H1 (cell line): ENCODE measurements at regions not wholly inside any gene's neighbourhood (a gene's known extent, or its start where the extent isn't known, plus 50 kb on each side); places are given as distances from the start of the nearest gene placed in this dataset.

ENCODE experiments used
- CTCF ChIA-PET: fragments of 300-600 bp; sonication (Branson Sonifier 250); formaldehyde crosslinking; loops from one replicate; lab custom pipeline; 2021; ENCODE audit not compliant: partially characterized antibody; lab: Charles Lee
- POLR2A ChIA-PET: fragments of 300-600 bp; sonication (Branson Sonifier 250); formaldehyde crosslinking; loops from one replicate; lab custom pipeline; 2021; ENCODE audit warnings: inconsistent platforms; ENCODE audit not compliant: partially characterized antibody; lab: Charles Lee
- DNase-seq, 2 experiments: peaks; one replicate each; pipeline versions ENCODE4 v3.0.0 to v3.0.0-alpha.2; 2010 to 2022; ENCODE audit warnings: low spot score in 2 of 2, low read depth in 1 of 2, mixed read lengths in 1 of 2
- FAIRE-seq: peaks from 2 replicates; lab custom pipeline; 2011; peaks lifted over from hg19 to GRCh38; lab: Jason Lieb, UNC
- H2AFZ ChIP-seq: 2 replicates; pipeline ENCODE4 v1.8.1; 2012; ENCODE audit warnings: low read length, inconsistent platforms
- H2AK5ac ChIP-seq: 2 replicates; pipeline ENCODE4 v1.6.1; 2013; ENCODE audit warnings: low read depth, low read length
- H2BK120ac ChIP-seq: replicated peaks from 2 replicates; pipeline ENCODE3; 2013; ENCODE audit warnings: low read depth, low read length, inconsistent platforms
- H2BK12ac ChIP-seq: 2 replicates; pipeline ENCODE4 v1.6.1; 2013; ENCODE audit warnings: low read depth, low read length
- H2BK15ac ChIP-seq: 2 replicates; pipeline ENCODE4 v1.6.1; 2013; ENCODE audit warnings: low read length
- H2BK20ac ChIP-seq: 2 replicates; pipeline ENCODE4 v1.6.1; 2013; ENCODE audit warnings: low read length
- H2BK5ac ChIP-seq: 2 replicates; pipeline ENCODE4 v1.6.1; 2013; ENCODE audit warnings: low read depth, low read length
- H3K14ac ChIP-seq: 2 replicates; pipeline ENCODE4 v1.6.1; 2013; ENCODE audit warnings: inconsistent platforms; ENCODE audit not compliant: insufficient read length
- H3K18ac ChIP-seq: 2 replicates; pipeline ENCODE4 v1.6.1; 2013; ENCODE audit warnings: low read length; ENCODE audit errors: extremely low read depth
- H3K23ac ChIP-seq: 2 replicates; pipeline ENCODE4 v1.6.1; 2013; ENCODE audit warnings: inconsistent platforms; ENCODE audit not compliant: insufficient read length
- H3K23me2 ChIP-seq: 2 replicates; pipeline ENCODE4 v1.6.1; 2013; ENCODE audit warnings: low read depth, low read length
- H3K27ac ChIP-seq: 2 replicates; pipeline ENCODE4 v1.6.1; 2011; ENCODE audit warnings: low read depth, low read length, inconsistent platforms
- H3K27me3 ChIP-seq, 4 experiments: replicated peaks in 1 of 4; 1 replicate in 1 of 4; 2 replicates in 3 of 4; pipeline versions ENCODE4 v1.6.1 to v1.8.1; 2011 to 2013; ENCODE audit warnings: low read length in 3 of 4, mild to moderate bottlenecking in 3 of 4, inconsistent platforms in 2 of 4, mixed read lengths in 2 of 4, moderate library complexity in 1 of 4; ENCODE audit not compliant: control insufficient read depth in 3 of 4, insufficient read depth in 3 of 4; ENCODE audit errors: extremely low read depth in 1 of 4
- H3K36me3 ChIP-seq, 4 experiments: 2 replicates each; pipeline versions ENCODE4 v1.6.1 to v1.8.1; 2011 to 2013; ENCODE audit warnings: mild to moderate bottlenecking in 4 of 4, low read length in 3 of 4, moderate library complexity in 2 of 4, control low read depth in 1 of 4, inconsistent platforms in 1 of 4; ENCODE audit not compliant: insufficient read depth in 4 of 4, control insufficient read depth in 2 of 4
- H3K4ac ChIP-seq: replicated peaks from 2 replicates; pipeline ENCODE3; 2013; ENCODE audit warnings: low read length, low read depth, mixed read lengths, inconsistent platforms; ENCODE audit not compliant: insufficient read length
- H3K4me1 ChIP-seq, 4 experiments: replicated peaks in 1 of 4; 1 replicate in 1 of 4; 2 replicates in 3 of 4; pipeline versions ENCODE4 v1.6.1 to v1.8.1; 2011 to 2013; ENCODE audit warnings: low read length in 3 of 4, inconsistent platforms in 2 of 4, mixed read lengths in 1 of 4; ENCODE audit not compliant: insufficient read depth in 4 of 4, control insufficient read depth in 3 of 4
- H3K4me2 ChIP-seq, 2 experiments: 2 replicates each; pipeline versions ENCODE4 v1.6.1 to v1.8.1; 2011 to 2013; ENCODE audit warnings: low read depth in 2 of 2, low read length in 2 of 2, control low read depth in 1 of 2, inconsistent platforms in 1 of 2, mild to moderate bottlenecking in 1 of 2; ENCODE audit not compliant: insufficient read depth in 1 of 2
- H3K4me3 ChIP-seq, 4 experiments: fragments of 200-600, 300-600 bp in 1 of 4; sonication (generic), shearing (Covaris generic), sonication (Bioruptor Twin) in 1 of 4; 2 replicates each; pipeline versions ENCODE4 v1.5.1 to v1.8.1; 2011 to 2016; ENCODE audit warnings: low read length in 4 of 4, low read depth in 3 of 4, control low read depth in 2 of 4, inconsistent platforms in 2 of 4, mild to moderate bottlenecking in 2 of 4, mixed read lengths in 1 of 4, moderate library complexity in 1 of 4; ENCODE audit not compliant: insufficient read depth in 2 of 4; ENCODE audit errors: extremely low read depth in 1 of 4
- H3K56ac ChIP-seq: replicated peaks from 2 replicates; pipeline ENCODE3; 2013; ENCODE audit warnings: low read depth, mild to moderate bottlenecking, mixed read lengths, low read length, inconsistent platforms; ENCODE audit not compliant: insufficient read length
- H3K79me1 ChIP-seq: 2 replicates; pipeline ENCODE4 v1.6.1; 2013; ENCODE audit warnings: low read depth, low read length, control low read depth
- H3K79me2 ChIP-seq, 2 experiments: 2 replicates each; pipeline versions ENCODE4 v1.6.1 to v1.8.1; 2012 to 2013; ENCODE audit warnings: low read length in 2 of 2, mild to moderate bottlenecking in 2 of 2, inconsistent platforms in 1 of 2; ENCODE audit not compliant: insufficient read depth in 2 of 2, control insufficient read depth in 1 of 2
- H3K9ac ChIP-seq, 4 experiments: replicated peaks in 1 of 4; 1 replicate in 1 of 4; 2 replicates in 3 of 4; pipeline versions ENCODE4 v1.6.1 to v1.8.1; 2011 to 2013; ENCODE audit warnings: low read depth in 3 of 4, low read length in 3 of 4, control low read depth in 2 of 4, mild to moderate bottlenecking in 2 of 4, moderate library complexity in 2 of 4, inconsistent platforms in 1 of 4; ENCODE audit errors: extremely low read depth in 1 of 4
- H3K9me3 ChIP-seq, 2 experiments: 2 replicates each; pipeline versions ENCODE4 v1.6.1 to v1.8.1; 2012 to 2013; ENCODE audit warnings: mild to moderate bottlenecking in 2 of 2, moderate library complexity in 2 of 2, control low read depth in 1 of 2, inconsistent platforms in 1 of 2, low read depth in 1 of 2, low read length in 1 of 2, mixed read lengths in 1 of 2; ENCODE audit not compliant: insufficient read depth in 2 of 2
- H4K20me1 ChIP-seq, 2 experiments: replicated peaks in 1 of 2; 2 replicates each; pipeline versions ENCODE3 to v1.8.1; 2011 to 2013; ENCODE audit warnings: inconsistent platforms in 2 of 2, low read length in 2 of 2, mild to moderate bottlenecking in 1 of 2; ENCODE audit not compliant: insufficient read depth in 2 of 2, control insufficient read depth in 1 of 2
- H4K5ac ChIP-seq: 2 replicates; pipeline ENCODE4 v1.6.1; 2013; ENCODE audit warnings: low read length, low read depth, mixed read lengths, inconsistent platforms; ENCODE audit not compliant: insufficient read length
- H4K8ac ChIP-seq: 2 replicates; pipeline ENCODE4 v1.8.0; 2013; ENCODE audit warnings: mild to moderate bottlenecking, moderate library complexity, low read length, inconsistent platforms; ENCODE audit not compliant: insufficient read depth; ENCODE audit errors: extremely low read depth
- H4K91ac ChIP-seq: replicated peaks from 2 replicates; pipeline ENCODE3; 2013; ENCODE audit warnings: low read length, mixed read lengths, inconsistent platforms; ENCODE audit not compliant: insufficient read length
- CHD1 ChIP-seq: IDR thresholded peaks from 2 replicates; pipeline ENCODE4 v1.6.1; 2012; ENCODE audit warnings: low read depth, low read length, improper control_type of control experiment
- EZH2 ChIP-seq: fragments of 200-600 bp; sonication (generic); IDR thresholded peaks from 2 replicates; pipeline ENCODE4 v1.7.1; 2012; ENCODE audit warnings: low read depth, mild to moderate bottlenecking, moderate library complexity, low read length, inconsistent platforms; ENCODE audit not compliant: severe bottlenecking
- FOSL1 ChIP-seq: IDR thresholded peaks from 2 replicates; pipeline ENCODE4 v1.6.1; 2011; ENCODE audit warnings: mild to moderate bottlenecking, low read depth, low read length, moderate library complexity; ENCODE audit not compliant: insufficient read depth
- GTF2F1 ChIP-seq: IDR thresholded peaks from 2 replicates; pipeline ENCODE4 v1.6.1; 2012; ENCODE audit warnings: low read depth, low read length, improper control_type of control experiment, borderline replicate concordance
- KDM4A ChIP-seq: IDR thresholded peaks from one replicate; pipeline ENCODE4 v1.7.1; 2012; ENCODE audit warnings: low read depth, mild to moderate bottlenecking, moderate library complexity, low read length, inconsistent platforms; ENCODE audit not compliant: severe bottlenecking
- KDM5A ChIP-seq: fragments of 200-600 bp; IDR thresholded peaks from 2 replicates; pipeline ENCODE4 v1.7.1; 2012; ENCODE audit warnings: mild to moderate bottlenecking, low read length, inconsistent platforms, mixed read lengths
- RAD21 ChIP-seq, 2 experiments: IDR thresholded peaks in 1 of 2; conservative IDR thresholded peaks in 1 of 2; 2 replicates each; pipeline ENCODE4 v1.6.1; 2011; ENCODE audit warnings: low read depth in 2 of 2, low read length in 2 of 2, improper control_type of control experiment in 1 of 2, inconsistent platforms in 1 of 2, mild to moderate bottlenecking in 1 of 2, moderate library complexity in 1 of 2
- SUZ12 ChIP-seq: fragments of 200-600 bp; sonication (generic); IDR thresholded peaks from 2 replicates; pipeline ENCODE4 v1.6.1; 2012; ENCODE audit warnings: mild to moderate bottlenecking, inconsistent platforms, low read length, moderate library complexity, mixed read lengths
- TEAD4 ChIP-seq: IDR thresholded peaks from 2 replicates; pipeline ENCODE4 v1.6.1; 2012; ENCODE audit warnings: low read depth, low read length, inconsistent platforms, mixed read lengths
- YY1 ChIP-seq: IDR thresholded peaks from 2 replicates; pipeline ENCODE4 v1.6.1; 2011; ENCODE audit warnings: low read depth, mild to moderate bottlenecking, low read length
- TF ChIP-seq, protein P1 (sequence below): IDR thresholded peaks from 2 replicates; pipeline ENCODE4 v1.6.1; 2012; ENCODE audit warnings: low read length, inconsistent platforms
- TF ChIP-seq, protein P2 (sequence below): IDR thresholded peaks from 2 replicates; pipeline ENCODE4 v1.6.1; 2011; ENCODE audit warnings: low read depth, mild to moderate bottlenecking, low read length; ENCODE audit not compliant: insufficient read depth
- TF ChIP-seq, protein P3 (sequence below): IDR thresholded peaks from 2 replicates; pipeline ENCODE4 v1.6.1; 2012; ENCODE audit warnings: inconsistent platforms

- Histone ChIP-seq H3K9ac (no peak overlapping the region), H3K4me3 (no peak overlapping the region), H3K56ac (no peak overlapping the region), H2BK5ac (no peak overlapping the region), H2BK15ac (no peak overlapping the region), H2BK12ac (no peak overlapping the region), H2AK5ac (no peak overlapping the region), H4K8ac (no peak overlapping the region), H3K18ac (no peak overlapping the region), H3K79me2 (no peaks in the 10 kb centered on the region), H2AFZ (no peak overlapping the region), H3K14ac (no peak overlapping the region), H2BK120ac (no peak overlapping the region), H4K91ac (no peak overlapping the region), H3K23ac (no peak overlapping the region), H3K27me3 (no peaks in the 10 kb centered on the region), H3K4me1 (no peaks in the 10 kb centered on the region), H3K23me2 (no peaks in the 10 kb centered on the region), H3K36me3 (no peaks in the 10 kb centered on the region), H3K4ac (no peak overlapping the region), H3K79me1 (no peaks in the 10 kb centered on the region), H4K20me1 (no peaks in the 10 kb centered on the region), H3K27ac (no peak overlapping the region), H3K9me3 (peaks cover 35 to 41% of the 10 kb centered on the region in 2 experiments), H4K5ac (no peak overlapping the region), H2BK20ac (no peak overlapping the region), H3K4me2 (no peak overlapping the region)
- POLR2A ChIA-PET, result no interaction called here
- CTCF ChIA-PET, result no interaction called here
- FAIRE-seq (no peak), DNase-seq (no peak)
- TF ChIP-seq RAD21 (IDR thresholded peaks at IDR 0.05 in 1 of 2, conservative IDR thresholded peaks at IDR 0.05 in 1 of 2; ENCODE audit: low read depth in 2 of 2, low read length in 2 of 2) (no peak), KDM5A (no peak), CHD1 (no peak), KDM4A (no peak), FOSL1 (no peak), SUZ12 (no peak), YY1 (no peak), EZH2 (no peak), TEAD4 (no peak), GTF2F1 (no peak)
- TF ChIP-seq, protein P1, sequence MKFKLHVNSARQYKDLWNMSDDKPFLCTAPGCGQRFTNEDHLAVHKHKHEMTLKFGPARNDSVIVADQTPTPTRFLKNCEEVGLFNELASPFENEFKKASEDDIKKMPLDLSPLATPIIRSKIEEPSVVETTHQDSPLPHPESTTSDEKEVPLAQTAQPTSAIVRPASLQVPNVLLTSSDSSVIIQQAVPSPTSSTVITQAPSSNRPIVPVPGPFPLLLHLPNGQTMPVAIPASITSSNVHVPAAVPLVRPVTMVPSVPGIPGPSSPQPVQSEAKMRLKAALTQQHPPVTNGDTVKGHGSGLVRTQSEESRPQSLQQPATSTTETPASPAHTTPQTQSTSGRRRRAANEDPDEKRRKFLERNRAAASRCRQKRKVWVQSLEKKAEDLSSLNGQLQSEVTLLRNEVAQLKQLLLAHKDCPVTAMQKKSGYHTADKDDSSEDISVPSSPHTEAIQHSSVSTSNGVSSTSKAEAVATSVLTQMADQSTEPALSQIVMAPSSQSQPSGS, result no peak
- TF ChIP-seq, protein P2, sequence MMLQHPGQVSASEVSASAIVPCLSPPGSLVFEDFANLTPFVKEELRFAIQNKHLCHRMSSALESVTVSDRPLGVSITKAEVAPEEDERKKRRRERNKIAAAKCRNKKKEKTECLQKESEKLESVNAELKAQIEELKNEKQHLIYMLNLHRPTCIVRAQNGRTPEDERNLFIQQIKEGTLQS, result no peak
- TF ChIP-seq, protein P3, sequence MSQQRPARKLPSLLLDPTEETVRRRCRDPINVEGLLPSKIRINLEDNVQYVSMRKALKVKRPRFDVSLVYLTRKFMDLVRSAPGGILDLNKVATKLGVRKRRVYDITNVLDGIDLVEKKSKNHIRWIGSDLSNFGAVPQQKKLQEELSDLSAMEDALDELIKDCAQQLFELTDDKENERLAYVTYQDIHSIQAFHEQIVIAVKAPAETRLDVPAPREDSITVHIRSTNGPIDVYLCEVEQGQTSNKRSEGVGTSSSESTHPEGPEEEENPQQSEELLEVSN, result no peak
These were observed 118.8 kb upstream of the VIPR2 start for GRCh38 chr7:159263430-159263829.
